ENCODE measurements at regions not wholly inside any gene's neighbourhood (a gene's known extent, or its start where the extent isn't known, plus 50 kb on each side); places are given as distances from the start of the nearest gene placed in this dataset.

DNA sequence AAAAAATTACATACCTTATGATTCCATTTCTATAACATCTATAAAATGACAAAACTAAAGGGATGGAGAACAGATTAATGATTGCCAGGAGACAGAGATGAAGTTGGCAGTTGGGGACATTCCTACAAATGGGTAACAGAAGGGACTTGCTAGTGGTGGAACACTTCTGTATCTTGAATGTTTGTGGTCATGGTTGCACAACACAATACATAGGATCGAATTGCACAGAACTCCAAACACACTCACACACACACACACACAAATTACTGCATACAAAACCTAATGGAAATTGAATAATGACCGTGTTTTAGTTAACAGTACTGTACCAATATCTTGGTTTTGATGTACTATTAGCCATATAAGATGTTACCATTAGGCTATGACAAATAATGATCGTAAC is 330.7 kb upstream of the POU5F2 start:
- Histone ChIP-seq H3K4me3 (no peak overlapping the region), H3K36me3 (ENCODE audit: control insufficient read depth in 2 of 2, insufficient read depth in 2 of 2, low read length in 1 of 2) (no peaks in the 10 kb centered on the region), H3K79me2 (ENCODE audit: control insufficient read depth, insufficient read depth, low read length) (no peaks in the 10 kb centered on the region; the same call in 1 of the 2 replicates), H3K9me3 (replicated peaks; ENCODE audit: control insufficient read depth, insufficient read depth, low read length) (no peaks in the 10 kb centered on the region; the same call in 2 of the 3 replicates), H3K9ac (ENCODE audit: control insufficient read depth, insufficient read depth, low read length) (no peak overlapping the region), H3K27ac (ENCODE audit: control insufficient read depth, insufficient read depth) (no peak overlapping the region), H3K27me3 (replicated peaks in 1 of 2; ENCODE audit: control insufficient read depth in 2 of 2, insufficient read depth in 2 of 2, low read length in 1 of 2) (no peaks in the 10 kb centered on the region), H4K20me1 (ENCODE audit: control insufficient read depth, insufficient read depth) (no peaks in the 10 kb centered on the region), H2AFZ (ENCODE audit: control insufficient read depth, low read depth, low read length) (no peak overlapping the region), H3K4me1 (ENCODE audit: control insufficient read depth, insufficient read depth, low read length) (no peaks in the 10 kb centered on the region), H3K4me2 (ENCODE audit: control insufficient read depth, insufficient read depth) (no peak overlapping the region)
- CTCF ChIA-PET: no interaction called here
- TF ChIP-seq SUZ12 (IDR thresholded peaks at IDR 0.05; ENCODE audit: unreplicated experiment) (no peak), DPF2 (IDR thresholded peaks at IDR 0.05) (no peak), CHD2 (IDR thresholded peaks at IDR 0.05; ENCODE audit: borderline replicate concordance, low read depth, low read length) (no peak), BMI1 (IDR thresholded peaks at IDR 0.05; ENCODE audit: borderline replicate concordance) (no peak), YY1 (IDR thresholded peaks at IDR 0.05; ENCODE audit: low read depth, low read length) (no peak), YBX1 (IDR thresholded peaks at IDR 0.05) (no peak), RELA (IDR thresholded peaks at IDR 0.05; ENCODE audit: borderline replicate concordance, partially characterized antibody) (no peak), RB1 (IDR thresholded peaks at IDR 0.05; ENCODE audit: borderline replicate concordance) (no peak), MYC (IDR thresholded peaks at IDR 0.05; ENCODE audit: insufficient read depth, insufficient read length, insufficient replicate concordance, low read length, severe bottlenecking) (no peak), MTA2 (IDR thresholded peaks at IDR 0.05; ENCODE audit: low read depth) (no peak), PAX5 (IDR thresholded peaks at IDR 0.05; ENCODE audit: borderline replicate concordance, low read depth, low read length) (no peak), HDGF (IDR thresholded peaks at IDR 0.05) (no peak), MXI1 (IDR thresholded peaks at IDR 0.05; ENCODE audit: low read depth, low read length) (no peak), SREBF1 (IDR thresholded peaks at IDR 0.05; ENCODE audit: low read length) (no peak), TARDBP (IDR thresholded peaks at IDR 0.05; ENCODE audit: borderline replicate concordance) (no peak), EGR1 (IDR thresholded peaks at IDR 0.05; ENCODE audit: borderline replicate concordance in 1 of 2, low read depth in 2 of 2, low read length in 2 of 2) (no peak), POU2F2 (IDR thresholded peaks at IDR 0.05; ENCODE audit: borderline replicate concordance, low read depth, low read length) (no peak), SIX5 (IDR thresholded peaks at IDR 0.05; ENCODE audit: low read depth, low read length, severe bottlenecking) (no peak)
- TF ChIP-seq, protein P1, sequence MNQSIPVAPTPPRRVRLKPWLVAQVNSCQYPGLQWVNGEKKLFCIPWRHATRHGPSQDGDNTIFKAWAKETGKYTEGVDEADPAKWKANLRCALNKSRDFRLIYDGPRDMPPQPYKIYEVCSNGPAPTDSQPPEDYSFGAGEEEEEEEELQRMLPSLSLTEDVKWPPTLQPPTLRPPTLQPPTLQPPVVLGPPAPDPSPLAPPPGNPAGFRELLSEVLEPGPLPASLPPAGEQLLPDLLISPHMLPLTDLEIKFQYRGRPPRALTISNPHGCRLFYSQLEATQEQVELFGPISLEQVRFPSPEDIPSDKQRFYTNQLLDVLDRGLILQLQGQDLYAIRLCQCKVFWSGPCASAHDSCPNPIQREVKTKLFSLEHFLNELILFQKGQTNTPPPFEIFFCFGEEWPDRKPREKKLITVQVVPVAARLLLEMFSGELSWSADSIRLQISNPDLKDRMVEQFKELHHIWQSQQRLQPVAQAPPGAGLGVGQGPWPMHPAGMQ (IDR thresholded peaks at IDR 0.05; ENCODE audit: borderline replicate concordance): no peak
- FAIRE-seq: no peak
- 99% methylated on average over 3 of the region's 3 CpGs for WGBS (ENCODE audit: insufficient coverage, insufficient replicate concordance, low lambda C conversion rate, missing lambda C conversion rate)
- intact Hi-C loops (cut with micrococcal nuclease; ENCODE audit: unreplicated experiment) (no loop called here), in situ Hi-C loops (cut with MboI) (no loop called here)
- SMC1A ChIA-PET (ENCODE audit: uncharacterized antibody, unreplicated experiment): no interaction called here
- POLR2A ChIA-PET: no interaction called here
- BruUV-seq (replicated peaks): no TSS peak
- RAD21 ChIA-PET (ENCODE audit: unreplicated experiment): no interaction called here
- no peak for DNase-seq (ENCODE audit: low read depth, low spot score)
- ATAC-seq: no peak

Measured in GM12878 (cell line).